ENCODE measurements at regions not wholly inside any gene's neighbourhood (a gene's known extent, or its start where the extent isn't known, plus 50 kb on each side); places are given as distances from the start of the nearest gene placed in this dataset.
A peak's percentile ranks its signal among the peaks of the same experiment; 100 is the strongest.

GRCh38 chr15:60228619-60229018 is 169.2 kb downstream of the ANXA2 start:
- no peaks in the 10 kb centered on the region for H3F3A ChIP-seq (ENCODE audit: low read depth)
- H3K9me3 ChIP-seq (ENCODE audit: insufficient read depth, low read depth, low read length): no peaks in the 10 kb centered on the region
- peaks cover 5% of the 10 kb centered on the region for H3K27me3 ChIP-seq (ENCODE audit: insufficient read depth, low read length, poor library complexity, severe bottlenecking)
- no peak overlapping the region for H3K9ac ChIP-seq (ENCODE audit: low read depth, low read length, poor library complexity, severe bottlenecking)
- no peak overlapping the region for H2AFZ ChIP-seq (ENCODE audit: low read length)
- H3K79me2 ChIP-seq (ENCODE audit: insufficient read depth, low read length): no peaks in the 10 kb centered on the region
- no peaks in the 10 kb centered on the region for H4K20me1 ChIP-seq (ENCODE audit: insufficient read depth, low read length, poor library complexity, severe bottlenecking)
- no peak for TF ChIP-seq EZH2phosphoT487 (IDR thresholded peaks at IDR 0.05; ENCODE audit: borderline replicate concordance)
- TF ChIP-seq CTCF (conservative IDR thresholded peaks at IDR 0.05; ENCODE audit: low read length): no peak
- no peaks in the 10 kb centered on the region for H3K4me1 ChIP-seq (ENCODE audit: insufficient read depth, low read length, poor library complexity, severe bottlenecking)
- no peaks in the 10 kb centered on the region for H3K9me2 ChIP-seq (replicated peaks; ENCODE audit: low read depth, low read length)
- H3K36me3 ChIP-seq (ENCODE audit: insufficient read depth, low read length): no peaks in the 10 kb centered on the region
- H3K4me2 ChIP-seq (ENCODE audit: low read depth, low read length, poor library complexity, severe bottlenecking): no peak overlapping the region
- H3K4me3 ChIP-seq (ENCODE audit: low read length, poor library complexity, severe bottlenecking): no peak overlapping the region

- H3F3A ChIP-seq (ENCODE audit: low read depth): no peaks in the 10 kb centered on the region
These were observed 161.7 kb downstream of the ANXA2 start for GRCh38 chr15:60235951-60236710.

GRCh38 chr15:60237446-60237845 is 160.3 kb downstream of the ANXA2 start:
- Histone ChIP-seq H3K9ac (ENCODE audit: low read depth, low read length, poor library complexity, severe bottlenecking) (no peak overlapping the region), H3K9me3 (ENCODE audit: insufficient read depth, low read depth, low read length) (no peaks in the 10 kb centered on the region), H3K4me3 (ENCODE audit: low read length, poor library complexity, severe bottlenecking) (no peak overlapping the region), H3K4me2 (ENCODE audit: low read depth, low read length, poor library complexity, severe bottlenecking) (no peak overlapping the region), H2AFZ (ENCODE audit: low read length) (no peak overlapping the region), H3K9me2 (replicated peaks; ENCODE audit: low read depth, low read length) (no peaks in the 10 kb centered on the region), H4K20me1 (ENCODE audit: insufficient read depth, low read length, poor library complexity, severe bottlenecking) (no peaks in the 10 kb centered on the region), H3K36me3 (ENCODE audit: insufficient read depth, low read length) (no peaks in the 10 kb centered on the region), H3F3A (ENCODE audit: low read depth) (no peaks in the 10 kb centered on the region), H3K27me3 (ENCODE audit: insufficient read depth, low read length, poor library complexity, severe bottlenecking) (no peaks in the 10 kb centered on the region), H3K4me1 (ENCODE audit: insufficient read depth, low read length, poor library complexity, severe bottlenecking) (peaks cover 6% of the 10 kb centered on the region), H3K79me2 (ENCODE audit: insufficient read depth, low read length) (no peaks in the 10 kb centered on the region)
- TF ChIP-seq CTCF (conservative IDR thresholded peaks at IDR 0.05; ENCODE audit: low read length) (no peak), EZH2phosphoT487 (IDR thresholded peaks at IDR 0.05; ENCODE audit: borderline replicate concordance) (no peak)

More at GRCh38 chr15:60235951-60236710, 161.7 kb downstream of the ANXA2 start:
- Histone ChIP-seq H3K9ac (ENCODE audit: low read depth, low read length, poor library complexity, severe bottlenecking) (no peak overlapping the region), H3K9me3 (ENCODE audit: insufficient read depth, low read depth, low read length) (no peaks in the 10 kb centered on the region), H4K20me1 (ENCODE audit: insufficient read depth, low read length, poor library complexity, severe bottlenecking) (no peaks in the 10 kb centered on the region), H3K4me1 (ENCODE audit: insufficient read depth, low read length, poor library complexity, severe bottlenecking) (peaks cover 6% of the 10 kb centered on the region), H3K79me2 (ENCODE audit: insufficient read depth, low read length) (no peaks in the 10 kb centered on the region), H3K9me2 (replicated peaks; ENCODE audit: low read depth, low read length) (no peaks in the 10 kb centered on the region), H2AFZ (ENCODE audit: low read length) (peak overlapping the region; percentile 69; the same call in 1 of the 2 replicates), H3K4me2 (ENCODE audit: low read depth, low read length, poor library complexity, severe bottlenecking) (no peak overlapping the region), H3K36me3 (ENCODE audit: insufficient read depth, low read length) (no peaks in the 10 kb centered on the region), H3K27me3 (ENCODE audit: insufficient read depth, low read length, poor library complexity, severe bottlenecking) (no peaks in the 10 kb centered on the region), H3K4me3 (ENCODE audit: low read length, poor library complexity, severe bottlenecking) (no peak overlapping the region)
- no peak for TF ChIP-seq EZH2phosphoT487 (IDR thresholded peaks at IDR 0.05; ENCODE audit: borderline replicate concordance)
- no peak for TF ChIP-seq CTCF (conservative IDR thresholded peaks at IDR 0.05; ENCODE audit: low read length)

All from Loucy (cell line).